Uterus (tissue), 2 donors: ENCODE measurements at regions not wholly inside any gene's neighbourhood (a gene's known extent, or its start where the extent isn't known, plus 50 kb on each side); places are given as distances from the start of the nearest gene placed in this dataset.

Source experiments
- POLR2A ChIP-seq, 2 donors: fragments of 450-650 bp; IDR thresholded peaks; one replicate each; pipeline ENCODE4 v1.6.1; 2016; ENCODE audit warnings: antibody characterized with exemption in 2 of 2, mild to moderate bottlenecking in 1 of 2, moderate library complexity in 1 of 2
- TF ChIP-seq, protein P1 (sequence below), 4 experiments: fragments of 200-600 bp in 2 of 4; fragments of 450-650 bp in 2 of 4; sonication (generic) in 2 of 4; IDR thresholded peaks; one replicate each; pipeline ENCODE4 v1.5.1; 2016 to 2019; ENCODE audit warnings: antibody characterized with exemption in 4 of 4, mild to moderate bottlenecking in 2 of 4, moderate library complexity in 1 of 4

GRCh38 chr7:119392-120163 lies 72.8 kb upstream of the FAM20C start:
- TF ChIP-seq, protein P1, sequence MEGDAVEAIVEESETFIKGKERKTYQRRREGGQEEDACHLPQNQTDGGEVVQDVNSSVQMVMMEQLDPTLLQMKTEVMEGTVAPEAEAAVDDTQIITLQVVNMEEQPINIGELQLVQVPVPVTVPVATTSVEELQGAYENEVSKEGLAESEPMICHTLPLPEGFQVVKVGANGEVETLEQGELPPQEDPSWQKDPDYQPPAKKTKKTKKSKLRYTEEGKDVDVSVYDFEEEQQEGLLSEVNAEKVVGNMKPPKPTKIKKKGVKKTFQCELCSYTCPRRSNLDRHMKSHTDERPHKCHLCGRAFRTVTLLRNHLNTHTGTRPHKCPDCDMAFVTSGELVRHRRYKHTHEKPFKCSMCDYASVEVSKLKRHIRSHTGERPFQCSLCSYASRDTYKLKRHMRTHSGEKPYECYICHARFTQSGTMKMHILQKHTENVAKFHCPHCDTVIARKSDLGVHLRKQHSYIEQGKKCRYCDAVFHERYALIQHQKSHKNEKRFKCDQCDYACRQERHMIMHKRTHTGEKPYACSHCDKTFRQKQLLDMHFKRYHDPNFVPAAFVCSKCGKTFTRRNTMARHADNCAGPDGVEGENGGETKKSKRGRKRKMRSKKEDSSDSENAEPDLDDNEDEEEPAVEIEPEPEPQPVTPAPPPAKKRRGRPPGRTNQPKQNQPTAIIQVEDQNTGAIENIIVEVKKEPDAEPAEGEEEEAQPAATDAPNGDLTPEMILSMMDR (IDR thresholded peaks at IDR 0.05): no peak
- no peak for TF ChIP-seq POLR2A (IDR thresholded peaks at IDR 0.05)
